ENCODE measurements at regions not wholly inside any gene's neighbourhood (a gene's known extent, or its start where the extent isn't known, plus 50 kb on each side); places are given as distances from the start of the nearest gene placed in this dataset.

DNA sequence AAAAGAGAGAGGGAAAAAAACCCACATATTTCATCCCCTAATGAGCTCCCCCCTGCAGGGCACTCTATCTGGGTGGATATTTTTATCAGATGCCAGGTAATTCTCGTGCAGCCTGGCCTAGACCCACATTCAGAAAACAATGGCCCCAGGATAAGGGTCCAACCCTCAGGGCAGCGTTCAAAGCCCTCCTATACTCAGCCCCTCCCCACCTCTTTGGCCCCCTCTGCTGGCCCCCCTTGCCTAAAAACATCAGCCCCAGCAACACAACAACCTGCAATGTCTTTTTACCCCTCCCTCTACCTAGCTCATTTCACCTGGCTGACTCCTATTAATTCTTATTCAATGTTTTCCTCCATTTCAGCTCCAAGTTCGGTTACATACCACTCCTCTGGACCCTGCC, 145.4 kb upstream of the MED14 start:
- H3K27me3 ChIP-seq (replicated peaks in 2 of 5; ENCODE audit: control insufficient read depth in 4 of 5, insufficient read depth in 5 of 5, low read length in 4 of 5): peaks cover 0 to 4% (median 0%) of the 10 kb centered on the region in 5 experiments
- ChIA-PET POLR2A (interaction anchor here (0.7 kb wide), 2 partner anchors 14 to 298 kb away, joined by 3 read pairs; no protein-coding TSS in a partner anchor), CTCF (interaction anchor here (1.6 to 3.7 kb wide), 2 partner anchors 231 to 235 kb away, joined by 3 to 26 read pairs; no protein-coding TSS in a partner anchor)
- H3K4me3 ChIP-seq (ENCODE audit: control insufficient read depth in 1 of 7, extremely low read depth in 1 of 7, insufficient read depth in 4 of 7, low read depth in 2 of 7, low read length in 6 of 7): no peak overlapping the region
- 66% methylated on average over 3 of the region's 3 CpGs for WGBS (ENCODE audit: insufficient coverage)
- no peaks in the 10 kb centered on the region for H3K9me3 ChIP-seq (ENCODE audit: control extremely low read depth in 1 of 5, control insufficient read depth in 4 of 5, insufficient read depth in 2 of 5, low read depth in 1 of 5, low read length in 4 of 5)
- no peaks in the 10 kb centered on the region for H3K4me1 ChIP-seq (ENCODE audit: control extremely low read depth in 1 of 4, control insufficient read depth in 4 of 4, insufficient read depth in 4 of 4, low read length in 3 of 4)
- no peak overlapping the region for H3K27ac ChIP-seq (ENCODE audit: insufficient read depth in 1 of 2, low read depth in 1 of 2, low read length in 2 of 2, poor library complexity in 1 of 2, severe bottlenecking in 2 of 2)
- H3K36me3 ChIP-seq (ENCODE audit: control insufficient read depth in 4 of 4, insufficient read depth in 4 of 4, low read length in 3 of 4): no peaks in the 10 kb centered on the region
- no peak for DNase-seq

DNA sequence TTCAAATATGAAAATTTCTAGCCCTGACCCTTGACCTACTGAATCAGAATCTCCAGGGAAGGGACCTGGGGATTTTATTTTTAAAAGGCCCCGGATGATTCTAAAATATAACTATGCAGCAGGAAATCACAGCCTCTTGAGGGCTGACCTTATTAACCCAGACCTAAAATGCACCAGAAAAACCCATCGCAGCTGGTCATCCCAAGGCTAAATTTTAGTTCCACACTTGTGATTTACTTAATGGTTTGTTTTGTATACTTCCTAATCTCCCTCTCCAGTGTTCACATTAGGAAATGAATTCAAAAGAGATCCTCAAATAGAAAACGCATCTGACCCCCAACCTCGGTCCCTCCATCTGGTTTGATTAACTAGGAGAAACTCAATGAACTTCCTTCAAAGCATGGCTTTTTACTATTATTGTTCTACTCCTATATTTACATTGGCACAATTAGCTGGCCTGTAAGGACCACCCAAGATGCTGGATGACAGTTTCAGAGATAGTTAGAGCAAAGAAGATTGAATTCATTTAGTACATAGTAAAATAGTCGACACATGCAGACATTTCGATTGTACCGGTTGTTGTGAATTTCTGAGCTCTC, 147.8 kb upstream of the MED14 start:
- WGBS (ENCODE audit: insufficient coverage): 100% methylated on average over 7 of the region's 7 CpGs
- Histone ChIP-seq H3K36me3 (ENCODE audit: control insufficient read depth in 4 of 4, insufficient read depth in 4 of 4, low read length in 3 of 4) (no peaks in the 10 kb centered on the region), H3K9me3 (ENCODE audit: control extremely low read depth in 1 of 5, control insufficient read depth in 4 of 5, insufficient read depth in 2 of 5, low read depth in 1 of 5, low read length in 4 of 5) (no peaks in the 10 kb centered on the region), H3K4me3 (ENCODE audit: control insufficient read depth in 1 of 7, extremely low read depth in 1 of 7, insufficient read depth in 4 of 7, low read depth in 2 of 7, low read length in 6 of 7) (no peak overlapping the region), H3K4me1 (ENCODE audit: control extremely low read depth in 1 of 4, control insufficient read depth in 4 of 4, insufficient read depth in 4 of 4, low read length in 3 of 4) (no peaks in the 10 kb centered on the region), H3K27ac (ENCODE audit: insufficient read depth in 1 of 2, low read depth in 1 of 2, low read length in 2 of 2, poor library complexity in 1 of 2, severe bottlenecking in 2 of 2) (no peak overlapping the region), H3K27me3 (replicated peaks in 2 of 5; ENCODE audit: control insufficient read depth in 4 of 5, insufficient read depth in 5 of 5, low read length in 4 of 5) (no peaks in the 10 kb centered on the region)
- ChIA-PET CTCF (interaction anchor here (1.3 kb wide), 1 partner anchor 233 kb away, joined by 4 read pairs; no protein-coding TSS in a partner anchor), POLR2A (no interaction called here)
- no peak for DNase-seq

DNA sequence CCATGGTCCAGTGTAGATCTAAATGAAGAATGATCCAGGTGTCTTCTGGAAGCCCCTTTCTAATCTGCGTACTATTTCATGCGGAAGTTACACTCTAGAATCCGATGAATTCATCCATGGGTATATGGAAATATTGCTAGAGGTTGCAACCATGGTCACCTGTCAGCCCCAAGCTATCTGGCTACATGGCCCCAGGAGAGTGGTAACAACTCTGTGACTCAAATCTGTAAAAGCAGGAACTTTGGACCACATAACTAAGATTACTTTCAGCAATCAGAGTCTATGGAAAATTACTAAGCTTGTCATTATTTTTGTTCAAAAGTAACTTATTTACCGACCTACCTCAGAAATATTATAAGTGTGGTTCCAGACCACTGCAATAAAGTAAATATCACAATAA, 150.6 kb upstream of the MED14 start:
- CTCF ChIA-PET: no interaction called here
- H3K27me3 ChIP-seq (replicated peaks in 2 of 5; ENCODE audit: control insufficient read depth in 4 of 5, insufficient read depth in 5 of 5, low read length in 4 of 5): no peaks in the 10 kb centered on the region
- H3K4me3 ChIP-seq (ENCODE audit: control insufficient read depth in 1 of 7, extremely low read depth in 1 of 7, insufficient read depth in 4 of 7, low read depth in 2 of 7, low read length in 6 of 7): no peak overlapping the region
- no peaks in the 10 kb centered on the region for H3K4me1 ChIP-seq (ENCODE audit: control extremely low read depth in 1 of 4, control insufficient read depth in 4 of 4, insufficient read depth in 4 of 4, low read length in 3 of 4)
- no peaks in the 10 kb centered on the region for H3K36me3 ChIP-seq (ENCODE audit: control insufficient read depth in 4 of 4, insufficient read depth in 4 of 4, low read length in 3 of 4)
- POLR2A ChIA-PET: no interaction called here
- H3K9me3 ChIP-seq (ENCODE audit: control extremely low read depth in 1 of 5, control insufficient read depth in 4 of 5, insufficient read depth in 2 of 5, low read depth in 1 of 5, low read length in 4 of 5): no peaks in the 10 kb centered on the region
- H3K27ac ChIP-seq (ENCODE audit: insufficient read depth in 1 of 2, low read depth in 1 of 2, low read length in 2 of 2, poor library complexity in 1 of 2, severe bottlenecking in 2 of 2): no peak overlapping the region
- 100% methylated on average over 3 of the region's 4 CpGs for WGBS (ENCODE audit: insufficient coverage)
- DNase-seq: no peak

DNA sequence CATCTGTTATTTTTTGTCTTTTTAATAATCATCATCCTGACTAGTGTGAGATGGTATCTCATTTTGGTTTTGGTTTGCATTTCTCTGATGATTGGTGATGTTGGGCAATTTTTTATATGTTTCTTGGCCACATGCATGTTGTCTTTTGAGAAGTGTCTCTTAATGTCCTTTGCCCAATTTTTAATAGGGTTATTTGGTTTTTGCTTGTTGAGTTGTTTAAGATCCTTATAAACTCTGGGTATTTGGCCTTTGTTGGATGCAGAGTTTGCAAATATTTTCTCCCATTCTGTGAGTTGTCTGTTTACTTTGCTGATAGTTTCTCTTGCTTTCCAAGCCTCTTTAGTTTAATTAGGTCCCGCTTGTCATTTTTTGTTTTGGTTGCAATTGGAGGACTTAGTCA, 152.1 kb upstream of the MED14 start:
- H3K27me3 ChIP-seq (replicated peaks in 2 of 5; ENCODE audit: control insufficient read depth in 4 of 5, insufficient read depth in 5 of 5, low read length in 4 of 5): no peaks in the 10 kb centered on the region
- no peaks in the 10 kb centered on the region for H3K36me3 ChIP-seq (ENCODE audit: control insufficient read depth in 4 of 4, insufficient read depth in 4 of 4, low read length in 3 of 4)
- no peaks in the 10 kb centered on the region for H3K4me1 ChIP-seq (ENCODE audit: control extremely low read depth in 1 of 4, control insufficient read depth in 4 of 4, insufficient read depth in 4 of 4, low read length in 3 of 4)
- no peak for DNase-seq
- H3K27ac ChIP-seq (ENCODE audit: insufficient read depth in 1 of 2, low read depth in 1 of 2, low read length in 2 of 2, poor library complexity in 1 of 2, severe bottlenecking in 2 of 2): no peak overlapping the region
- 100% methylated on average over 1 of the region's 1 CpG for WGBS (ENCODE audit: insufficient coverage)
- POLR2A ChIA-PET: no interaction called here
- H3K9me3 ChIP-seq (ENCODE audit: control extremely low read depth in 1 of 5, control insufficient read depth in 4 of 5, insufficient read depth in 2 of 5, low read depth in 1 of 5, low read length in 4 of 5): peaks cover 0 to 6% (median 0%) of the 10 kb centered on the region in 5 experiments
- CTCF ChIA-PET: no interaction called here
- no peak overlapping the region for H3K4me3 ChIP-seq (ENCODE audit: control insufficient read depth in 1 of 7, extremely low read depth in 1 of 7, insufficient read depth in 4 of 7, low read depth in 2 of 7, low read length in 6 of 7)

DNA sequence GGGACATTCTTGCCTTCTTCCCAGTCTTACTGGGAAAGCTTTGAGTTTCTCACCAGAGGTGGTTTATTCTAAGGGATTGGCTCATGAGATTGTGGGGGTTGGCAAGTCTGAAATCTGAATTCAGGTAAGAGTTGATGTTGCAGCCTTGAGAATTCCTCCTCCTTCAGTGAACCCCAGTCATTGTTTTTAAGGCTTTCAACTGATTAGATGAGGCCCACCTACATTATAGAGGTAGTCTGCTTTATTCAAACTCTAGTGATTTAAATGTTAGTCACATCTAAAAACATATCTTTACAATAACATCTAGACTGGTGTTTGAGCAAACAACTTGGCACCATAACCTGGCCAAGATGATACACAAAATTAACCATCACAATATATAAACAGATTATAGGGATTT, 156.5 kb upstream of the MED14 start:
- Histone ChIP-seq H3K36me3 (ENCODE audit: control insufficient read depth in 4 of 4, insufficient read depth in 4 of 4, low read length in 3 of 4) (no peaks in the 10 kb centered on the region), H3K27me3 (replicated peaks in 2 of 5; ENCODE audit: control insufficient read depth in 4 of 5, insufficient read depth in 5 of 5, low read length in 4 of 5) (peaks cover 0 to 2% (median 0%) of the 10 kb centered on the region in 5 experiments), H3K4me1 (ENCODE audit: control extremely low read depth in 1 of 4, control insufficient read depth in 4 of 4, insufficient read depth in 4 of 4, low read length in 3 of 4) (no peaks in the 10 kb centered on the region), H3K9me3 (ENCODE audit: control extremely low read depth in 1 of 5, control insufficient read depth in 4 of 5, insufficient read depth in 2 of 5, low read depth in 1 of 5, low read length in 4 of 5) (peaks cover 0 to 6% (median 0%) of the 10 kb centered on the region in 5 experiments), H3K4me3 (ENCODE audit: control insufficient read depth in 1 of 7, extremely low read depth in 1 of 7, insufficient read depth in 4 of 7, low read depth in 2 of 7, low read length in 6 of 7) (no peak overlapping the region), H3K27ac (ENCODE audit: insufficient read depth in 1 of 2, low read depth in 1 of 2, low read length in 2 of 2, poor library complexity in 1 of 2, severe bottlenecking in 2 of 2) (no peak overlapping the region)
- CTCF ChIA-PET: no interaction called here
- DNase-seq: no peak
- POLR2A ChIA-PET: no interaction called here

DNA sequence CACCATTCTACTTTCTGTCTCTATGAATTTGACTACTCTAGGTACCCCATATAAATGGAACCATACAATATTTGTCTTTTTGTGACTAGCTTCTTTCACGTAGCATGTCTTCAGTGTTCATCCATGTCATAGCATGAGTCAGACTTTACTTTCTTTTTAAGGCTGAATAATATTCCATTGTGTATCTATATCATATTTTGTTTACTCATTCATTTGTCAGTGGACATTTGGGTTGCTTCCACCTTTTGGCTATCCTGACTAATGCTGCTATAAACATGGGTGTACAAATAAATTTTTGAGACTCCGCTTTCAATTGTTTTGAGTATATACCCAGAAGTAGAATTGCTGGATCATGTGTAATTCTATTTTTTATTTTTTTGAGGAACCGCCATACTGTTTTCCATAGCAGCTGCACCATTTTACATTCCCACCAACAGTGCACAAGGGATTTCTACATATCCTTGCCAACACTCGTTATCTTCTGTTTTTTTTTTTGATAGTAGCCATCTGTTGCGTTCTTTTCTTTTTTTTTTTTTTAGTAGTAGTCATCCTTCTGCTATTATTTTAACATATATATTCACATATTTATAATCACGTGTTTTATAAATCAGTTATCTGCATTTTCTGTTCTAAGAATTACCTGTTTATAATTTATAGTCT, 158.0 kb upstream of the MED14 start:
- Histone ChIP-seq H3K27me3 (replicated peaks in 2 of 5; ENCODE audit: control insufficient read depth in 4 of 5, insufficient read depth in 5 of 5, low read length in 4 of 5) (peaks cover 0 to 6% (median 0%) of the 10 kb centered on the region in 5 experiments), H3K27ac (ENCODE audit: insufficient read depth in 1 of 2, low read depth in 1 of 2, low read length in 2 of 2, poor library complexity in 1 of 2, severe bottlenecking in 2 of 2) (no peak overlapping the region), H3K9me3 (ENCODE audit: control extremely low read depth in 1 of 5, control insufficient read depth in 4 of 5, insufficient read depth in 2 of 5, low read depth in 1 of 5, low read length in 4 of 5) (peaks cover 0 to 6% (median 0%) of the 10 kb centered on the region in 5 experiments), H3K4me3 (ENCODE audit: control insufficient read depth in 1 of 7, extremely low read depth in 1 of 7, insufficient read depth in 4 of 7, low read depth in 2 of 7, low read length in 6 of 7) (no peak overlapping the region), H3K4me1 (ENCODE audit: control extremely low read depth in 1 of 4, control insufficient read depth in 4 of 4, insufficient read depth in 4 of 4, low read length in 3 of 4) (peaks cover 0 to 3% (median 1%) of the 10 kb centered on the region in 4 experiments), H3K36me3 (ENCODE audit: control insufficient read depth in 4 of 4, insufficient read depth in 4 of 4, low read length in 3 of 4) (no peaks in the 10 kb centered on the region)
- DNase-seq: no peak
- 100% methylated on average over 1 of the region's 6 CpGs for WGBS (ENCODE audit: insufficient coverage)
- CTCF ChIA-PET: no interaction called here
- POLR2A ChIA-PET: no interaction called here

DNA sequence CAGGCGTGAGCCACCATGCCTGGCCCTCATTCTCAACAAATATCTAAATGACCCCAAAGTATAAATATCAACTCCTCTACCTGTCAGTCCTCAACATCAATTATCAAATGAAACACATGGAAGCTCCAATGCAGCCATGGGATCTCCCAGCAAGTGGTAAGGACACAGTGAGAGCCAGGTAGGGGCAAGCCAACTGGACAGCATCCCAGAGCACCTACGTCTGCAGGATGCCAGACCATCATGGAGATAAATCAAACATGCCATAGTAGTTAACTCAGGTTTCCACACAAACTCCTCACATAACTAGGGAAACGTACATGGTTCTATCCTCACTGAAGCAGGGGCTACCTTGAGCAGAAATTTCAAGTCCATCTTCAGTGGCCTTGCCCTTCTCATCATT, 159.9 kb upstream of the MED14 start:
- Histone ChIP-seq H3K4me3 (ENCODE audit: control insufficient read depth in 1 of 7, extremely low read depth in 1 of 7, insufficient read depth in 4 of 7, low read depth in 2 of 7, low read length in 6 of 7) (no peak overlapping the region), H3K36me3 (ENCODE audit: control insufficient read depth in 4 of 4, insufficient read depth in 4 of 4, low read length in 3 of 4) (no peaks in the 10 kb centered on the region), H3K27ac (ENCODE audit: insufficient read depth in 1 of 2, low read depth in 1 of 2, low read length in 2 of 2, poor library complexity in 1 of 2, severe bottlenecking in 2 of 2) (no peak overlapping the region), H3K9me3 (ENCODE audit: control extremely low read depth in 1 of 5, control insufficient read depth in 4 of 5, insufficient read depth in 2 of 5, low read depth in 1 of 5, low read length in 4 of 5) (peaks cover 0 to 6% (median 0%) of the 10 kb centered on the region in 5 experiments), H3K27me3 (replicated peaks in 2 of 5; ENCODE audit: control insufficient read depth in 4 of 5, insufficient read depth in 5 of 5, low read length in 4 of 5) (peaks cover 0 to 6% (median 0%) of the 10 kb centered on the region in 5 experiments), H3K4me1 (ENCODE audit: control extremely low read depth in 1 of 4, control insufficient read depth in 4 of 4, insufficient read depth in 4 of 4, low read length in 3 of 4) (peaks cover 0 to 7% (median 1%) of the 10 kb centered on the region in 4 experiments)
- ChIA-PET POLR2A (no interaction called here), CTCF (no interaction called here)
- DNase-seq: no peak
- WGBS (ENCODE audit: insufficient coverage): 91% methylated on average over 3 of the region's 3 CpGs

All from common myeloid progenitor, CD34-positive (primary cell).